NB4 (cell line): ENCODE measurements at regions not wholly inside any gene's neighbourhood (a gene's known extent, or its start where the extent isn't known, plus 50 kb on each side); places are given as distances from the start of the nearest gene placed in this dataset.

Experiments used
- DNase-seq: peaks from one replicate; pipeline ENCODE4 v3.0.0; 2010; ENCODE audit warnings: low read depth
- H3K4me3 ChIP-seq: one replicate; pipeline ENCODE4 v1.5.1; 2011; ENCODE audit warnings: mild to moderate bottlenecking, low read depth, low read length, moderate library complexity
- MYC ChIP-seq: IDR thresholded peaks from 2 replicates; pipeline ENCODE4 v1.6.1; 2011; ENCODE audit warnings: low read depth, low read length
- POLR2A ChIP-seq: IDR thresholded peaks from 2 replicates; pipeline ENCODE4 v1.6.1; 2011; ENCODE audit warnings: mild to moderate bottlenecking; ENCODE audit not compliant: insufficient read length; ENCODE audit errors: extremely low read depth
- TF ChIP-seq, protein P1 (sequence below): IDR thresholded peaks from 2 replicates; pipeline ENCODE4 v1.6.1; 2011; ENCODE audit warnings: low read depth, low read length
- TF ChIP-seq, protein P2 (sequence below): IDR thresholded peaks from one replicate; pipeline ENCODE4 v1.5.1; 2012; ENCODE audit warnings: low read depth, low read length

DNA sequence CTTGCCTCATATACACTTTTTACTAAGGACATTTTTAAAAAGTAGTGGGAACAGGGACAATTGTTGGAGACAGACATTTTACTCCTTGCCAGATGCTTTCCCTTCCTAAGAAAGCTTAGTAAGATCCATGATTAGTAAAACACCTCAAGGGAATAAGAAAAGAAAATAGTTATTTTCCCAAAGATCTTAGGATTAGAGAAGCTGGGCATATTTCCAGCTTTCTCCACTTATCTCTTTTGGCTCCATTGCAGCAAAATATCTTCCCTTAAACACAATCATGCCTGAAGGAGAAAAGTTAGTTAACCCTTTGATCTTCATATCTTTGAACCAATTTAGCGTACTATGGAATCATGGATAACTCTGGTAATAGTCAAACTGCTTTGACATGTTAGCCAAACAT, 257.9 kb downstream of the PCDH18 start:
- DNase-seq, result no peak
- TF ChIP-seq POLR2A (no peak), MYC (no peak)
- TF ChIP-seq, protein P1, sequence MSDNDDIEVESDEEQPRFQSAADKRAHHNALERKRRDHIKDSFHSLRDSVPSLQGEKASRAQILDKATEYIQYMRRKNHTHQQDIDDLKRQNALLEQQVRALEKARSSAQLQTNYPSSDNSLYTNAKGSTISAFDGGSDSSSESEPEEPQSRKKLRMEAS, result no peak
- TF ChIP-seq, protein P2, sequence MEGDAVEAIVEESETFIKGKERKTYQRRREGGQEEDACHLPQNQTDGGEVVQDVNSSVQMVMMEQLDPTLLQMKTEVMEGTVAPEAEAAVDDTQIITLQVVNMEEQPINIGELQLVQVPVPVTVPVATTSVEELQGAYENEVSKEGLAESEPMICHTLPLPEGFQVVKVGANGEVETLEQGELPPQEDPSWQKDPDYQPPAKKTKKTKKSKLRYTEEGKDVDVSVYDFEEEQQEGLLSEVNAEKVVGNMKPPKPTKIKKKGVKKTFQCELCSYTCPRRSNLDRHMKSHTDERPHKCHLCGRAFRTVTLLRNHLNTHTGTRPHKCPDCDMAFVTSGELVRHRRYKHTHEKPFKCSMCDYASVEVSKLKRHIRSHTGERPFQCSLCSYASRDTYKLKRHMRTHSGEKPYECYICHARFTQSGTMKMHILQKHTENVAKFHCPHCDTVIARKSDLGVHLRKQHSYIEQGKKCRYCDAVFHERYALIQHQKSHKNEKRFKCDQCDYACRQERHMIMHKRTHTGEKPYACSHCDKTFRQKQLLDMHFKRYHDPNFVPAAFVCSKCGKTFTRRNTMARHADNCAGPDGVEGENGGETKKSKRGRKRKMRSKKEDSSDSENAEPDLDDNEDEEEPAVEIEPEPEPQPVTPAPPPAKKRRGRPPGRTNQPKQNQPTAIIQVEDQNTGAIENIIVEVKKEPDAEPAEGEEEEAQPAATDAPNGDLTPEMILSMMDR, result no peak
- H3K4me3 ChIP-seq, result no peak overlapping the region

DNA sequence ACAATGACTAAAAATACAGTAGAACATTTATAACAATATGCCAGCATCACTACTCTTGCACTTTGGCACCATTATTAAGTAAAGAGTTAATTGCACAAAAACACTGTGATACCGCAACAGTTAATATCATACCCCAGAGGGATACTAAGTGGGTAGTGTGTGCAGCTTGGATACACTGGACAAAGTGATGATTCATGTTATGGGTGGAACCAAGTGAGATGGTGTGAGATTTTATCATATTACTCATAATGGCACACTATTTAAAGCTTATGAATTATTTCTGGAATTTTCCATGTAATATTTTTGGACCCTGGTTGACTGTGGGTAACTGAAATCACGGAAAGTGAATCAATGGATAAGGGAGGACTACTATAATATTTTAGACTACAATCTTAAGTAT, 265.3 kb downstream of the PCDH18 start:
- no peak for TF ChIP-seq POLR2A
- TF ChIP-seq, protein P1, result no peak
- TF ChIP-seq, protein P2, result no peak
- TF ChIP-seq MYC, result no peak
- DNase-seq, result no peak
- H3K4me3 ChIP-seq, result no peak overlapping the region

DNA sequence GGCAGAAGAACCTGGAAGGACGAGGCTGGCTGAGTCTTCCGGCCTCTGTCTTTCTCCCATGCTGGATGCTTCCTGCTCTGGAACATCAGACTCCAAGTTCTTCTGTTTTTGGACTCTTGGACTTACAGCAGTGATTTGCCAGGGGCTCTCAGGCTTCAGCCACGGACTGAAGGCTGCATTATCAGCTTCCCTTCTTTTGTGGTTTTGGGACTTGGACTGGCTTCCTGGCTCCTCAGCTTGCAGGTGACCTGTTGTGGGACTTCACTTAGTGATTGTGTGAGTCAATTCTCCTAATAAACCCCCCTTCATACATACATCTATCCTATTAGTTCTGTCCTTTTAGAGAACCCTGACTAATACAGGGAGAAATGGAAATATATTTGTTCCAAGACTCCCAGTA, 265.8 kb downstream of the PCDH18 start:
- TF ChIP-seq, protein P1, result no peak
- no peak for TF ChIP-seq POLR2A
- TF ChIP-seq, protein P2, result no peak
- no peak for TF ChIP-seq MYC
- H3K4me3 ChIP-seq, result no peak overlapping the region
- no peak for DNase-seq

DNA sequence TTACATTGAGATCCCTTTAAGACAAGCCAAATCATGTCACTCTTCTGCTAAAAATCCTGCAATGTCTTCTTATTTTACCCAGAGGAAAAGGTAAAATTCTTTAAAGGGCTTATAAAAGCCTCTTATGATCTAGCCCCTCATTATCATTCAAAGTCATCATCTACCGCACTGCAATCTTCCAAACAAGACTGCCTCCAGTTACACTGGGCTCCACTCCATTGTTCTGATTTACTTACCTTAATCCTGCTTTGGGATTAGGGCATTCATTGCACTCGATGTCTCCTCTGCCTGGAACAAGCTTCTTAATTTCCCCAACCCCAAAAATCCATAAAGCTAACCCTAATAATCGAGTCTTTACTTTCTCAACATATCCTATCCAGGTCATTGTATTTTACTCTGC, 269.1 kb downstream of the PCDH18 start:
- no peak for DNase-seq
- H3K4me3 ChIP-seq, result no peak overlapping the region
- TF ChIP-seq POLR2A, result no peak
- TF ChIP-seq MYC, result no peak
- TF ChIP-seq, protein P2, result no peak
- TF ChIP-seq, protein P1, result no peak

DNA sequence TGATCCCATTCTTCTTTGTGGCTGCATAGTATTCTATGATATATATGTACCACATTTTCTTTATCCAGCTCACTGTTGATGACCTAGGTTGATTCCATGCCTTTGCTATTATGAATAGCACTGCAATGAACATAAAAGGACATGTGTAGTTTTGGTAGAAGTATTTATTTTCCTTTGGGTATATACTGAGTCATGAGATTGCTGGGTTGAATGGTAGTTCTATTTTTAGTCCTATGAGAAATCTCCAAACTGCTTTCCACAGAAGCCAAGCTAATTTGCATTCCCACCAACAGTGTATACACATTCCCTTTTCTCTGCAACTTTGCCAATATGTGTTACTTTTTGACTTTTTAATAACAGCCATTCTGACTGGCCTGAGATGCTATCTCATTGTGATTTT, 278.3 kb downstream of the PCDH18 start:
- TF ChIP-seq POLR2A, result no peak
- TF ChIP-seq, protein P2, result no peak
- TF ChIP-seq MYC, result no peak
- TF ChIP-seq, protein P1, result no peak

DNA sequence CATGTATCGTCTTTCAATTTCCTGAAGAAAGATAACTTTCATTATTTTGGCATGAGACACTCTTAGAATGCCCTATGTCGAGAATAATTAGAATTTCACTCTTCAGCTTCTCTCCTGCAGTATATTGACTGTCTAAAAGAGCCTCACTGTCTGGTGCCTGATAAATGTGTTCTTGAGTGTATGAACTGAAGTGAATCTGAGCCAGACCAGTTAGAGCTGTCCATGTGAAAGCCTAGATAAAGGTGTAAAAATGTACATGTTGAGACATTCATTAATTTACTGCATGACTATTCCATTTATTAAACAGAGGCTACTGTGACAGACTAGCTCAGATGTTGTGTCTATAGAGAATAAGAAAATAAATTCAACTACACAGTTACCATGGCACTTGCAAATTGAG, 283.2 kb downstream of the PCDH18 start:
- no peak overlapping the region for H3K4me3 ChIP-seq
- no peak for DNase-seq
- no peak for TF ChIP-seq MYC
- TF ChIP-seq, protein P2, result no peak
- TF ChIP-seq, protein P1, result no peak
- no peak for TF ChIP-seq POLR2A

More for the DNA sequence above, 278.3 kb downstream of the PCDH18 start:
- DNase-seq, result no peak
- no peak overlapping the region for H3K4me3 ChIP-seq
